ENCODE measurements at regions not wholly inside any gene's neighbourhood (a gene's known extent, or its start where the extent isn't known, plus 50 kb on each side); places are given as distances from the start of the nearest gene placed in this dataset.

- Histone ChIP-seq H3K27ac (ENCODE audit: low read length) (no peak overlapping the region), H3K27me3 (ENCODE audit: control insufficient read depth in 1 of 2, insufficient read depth in 2 of 2, low read length in 2 of 2) (no peaks in the 10 kb centered on the region), H3K4me1 (ENCODE audit: control insufficient read depth, insufficient read depth, low read length) (no peaks in the 10 kb centered on the region), H3K9ac (ENCODE audit: low read length in 2 of 2) (no peak overlapping the region), H3K9me3 (ENCODE audit: control insufficient read depth in 2 of 2, low read length in 2 of 2) (no peaks in the 10 kb centered on the region), H3K36me3 (ENCODE audit: control insufficient read depth in 2 of 2, insufficient read depth in 2 of 2, low read length in 2 of 2) (no peaks in the 10 kb centered on the region), H3K4me3 (ENCODE audit: low read length in 2 of 2) (no peak overlapping the region)
Observed at GRCh38 chr10:108632144-108632543, 1291.2 kb downstream of the XPNPEP1 start.

GRCh38 chr10:108631332-108631731 lies 1292.0 kb downstream of the XPNPEP1 start:
- Histone ChIP-seq H3K36me3 (ENCODE audit: control insufficient read depth in 2 of 2, insufficient read depth in 2 of 2, low read length in 2 of 2) (no peaks in the 10 kb centered on the region), H3K9ac (ENCODE audit: low read length in 2 of 2) (no peak overlapping the region), H3K27ac (ENCODE audit: low read length) (no peak overlapping the region), H3K4me1 (ENCODE audit: control insufficient read depth, insufficient read depth, low read length) (no peaks in the 10 kb centered on the region), H3K27me3 (ENCODE audit: control insufficient read depth in 1 of 2, insufficient read depth in 2 of 2, low read length in 2 of 2) (no peaks in the 10 kb centered on the region), H3K9me3 (ENCODE audit: control insufficient read depth in 2 of 2, low read length in 2 of 2) (no peaks in the 10 kb centered on the region), H3K4me3 (ENCODE audit: low read length in 2 of 2) (no peak overlapping the region)

- no peak overlapping the region for H3K9ac ChIP-seq (ENCODE audit: low read length in 2 of 2)
- H3K36me3 ChIP-seq (ENCODE audit: control insufficient read depth in 2 of 2, insufficient read depth in 2 of 2, low read length in 2 of 2) = no peaks in the 10 kb centered on the region
- no peak overlapping the region for H3K27ac ChIP-seq (ENCODE audit: low read length)
- H3K9me3 ChIP-seq (ENCODE audit: control insufficient read depth in 2 of 2, low read length in 2 of 2) = no peaks in the 10 kb centered on the region
- no peaks in the 10 kb centered on the region for H3K4me1 ChIP-seq (ENCODE audit: control insufficient read depth, insufficient read depth, low read length)
- H3K27me3 ChIP-seq (ENCODE audit: control insufficient read depth in 1 of 2, insufficient read depth in 2 of 2, low read length in 2 of 2) = no peaks in the 10 kb centered on the region
- no peak overlapping the region for H3K4me3 ChIP-seq (ENCODE audit: low read length in 2 of 2)
Observed at GRCh38 chr10:108629834-108630233, 1293.5 kb downstream of the XPNPEP1 start.

- Histone ChIP-seq H3K27me3 (ENCODE audit: control insufficient read depth in 1 of 2, insufficient read depth in 2 of 2, low read length in 2 of 2) (no peaks in the 10 kb centered on the region), H3K9me3 (ENCODE audit: control insufficient read depth in 2 of 2, low read length in 2 of 2) (no peaks in the 10 kb centered on the region), H3K9ac (ENCODE audit: low read length in 2 of 2) (no peak overlapping the region), H3K4me3 (ENCODE audit: low read length in 2 of 2) (no peak overlapping the region), H3K36me3 (ENCODE audit: control insufficient read depth in 2 of 2, insufficient read depth in 2 of 2, low read length in 2 of 2) (no peaks in the 10 kb centered on the region), H3K4me1 (ENCODE audit: control insufficient read depth, insufficient read depth, low read length) (no peaks in the 10 kb centered on the region), H3K27ac (ENCODE audit: low read length) (no peak overlapping the region)
Observed at GRCh38 chr10:108624052-108624451, 1299.3 kb downstream of the XPNPEP1 start.

GRCh38 chr10:108620821-108621534 lies 1302.3 kb downstream of the XPNPEP1 start:
- no peaks in the 10 kb centered on the region for H3K4me1 ChIP-seq (ENCODE audit: control insufficient read depth, insufficient read depth, low read length)
- no peak overlapping the region for H3K4me3 ChIP-seq (ENCODE audit: low read length in 2 of 2)
- H3K27ac ChIP-seq (ENCODE audit: low read length) = no peak overlapping the region
- H3K27me3 ChIP-seq (ENCODE audit: control insufficient read depth in 1 of 2, insufficient read depth in 2 of 2, low read length in 2 of 2) = no peaks in the 10 kb centered on the region
- no peaks in the 10 kb centered on the region for H3K36me3 ChIP-seq (ENCODE audit: control insufficient read depth in 2 of 2, insufficient read depth in 2 of 2, low read length in 2 of 2)
- H3K9me3 ChIP-seq (ENCODE audit: control insufficient read depth in 2 of 2, low read length in 2 of 2) = no peaks in the 10 kb centered on the region
- no peak overlapping the region for H3K9ac ChIP-seq (ENCODE audit: low read length in 2 of 2)

- Histone ChIP-seq H3K36me3 (ENCODE audit: control insufficient read depth in 2 of 2, insufficient read depth in 2 of 2, low read length in 2 of 2) (no peaks in the 10 kb centered on the region), H3K4me3 (ENCODE audit: low read length in 2 of 2) (no peak overlapping the region), H3K27ac (ENCODE audit: low read length) (no peak overlapping the region), H3K9me3 (ENCODE audit: control insufficient read depth in 2 of 2, low read length in 2 of 2) (no peaks in the 10 kb centered on the region), H3K9ac (ENCODE audit: low read length in 2 of 2) (no peak overlapping the region), H3K4me1 (ENCODE audit: control insufficient read depth, insufficient read depth, low read length) (no peaks in the 10 kb centered on the region), H3K27me3 (ENCODE audit: control insufficient read depth in 1 of 2, insufficient read depth in 2 of 2, low read length in 2 of 2) (no peaks in the 10 kb centered on the region)
Observed at GRCh38 chr10:108616559-108617285, 1306.6 kb downstream of the XPNPEP1 start.

GRCh38 chr10:108615576-108616320 lies 1307.6 kb downstream of the XPNPEP1 start:
- Histone ChIP-seq H3K9me3 (ENCODE audit: control insufficient read depth in 2 of 2, low read length in 2 of 2) (no peaks in the 10 kb centered on the region), H3K27ac (ENCODE audit: low read length) (no peak overlapping the region), H3K4me3 (ENCODE audit: low read length in 2 of 2) (no peak overlapping the region), H3K36me3 (ENCODE audit: control insufficient read depth in 2 of 2, insufficient read depth in 2 of 2, low read length in 2 of 2) (no peaks in the 10 kb centered on the region), H3K9ac (ENCODE audit: low read length in 2 of 2) (no peak overlapping the region), H3K27me3 (ENCODE audit: control insufficient read depth in 1 of 2, insufficient read depth in 2 of 2, low read length in 2 of 2) (no peaks in the 10 kb centered on the region), H3K4me1 (ENCODE audit: control insufficient read depth, insufficient read depth, low read length) (no peaks in the 10 kb centered on the region)

GRCh38 chr10:108612485-108612884 lies 1310.8 kb downstream of the XPNPEP1 start:
- Histone ChIP-seq H3K27me3 (ENCODE audit: control insufficient read depth in 1 of 2, insufficient read depth in 2 of 2, low read length in 2 of 2) (no peaks in the 10 kb centered on the region), H3K4me1 (ENCODE audit: control insufficient read depth, insufficient read depth, low read length) (no peaks in the 10 kb centered on the region), H3K27ac (ENCODE audit: low read length) (no peak overlapping the region), H3K36me3 (ENCODE audit: control insufficient read depth in 2 of 2, insufficient read depth in 2 of 2, low read length in 2 of 2) (no peaks in the 10 kb centered on the region), H3K9me3 (ENCODE audit: control insufficient read depth in 2 of 2, low read length in 2 of 2) (no peaks in the 10 kb centered on the region), H3K9ac (ENCODE audit: low read length in 2 of 2) (no peak overlapping the region), H3K4me3 (ENCODE audit: low read length in 2 of 2) (no peak overlapping the region)

- Histone ChIP-seq H3K27ac (ENCODE audit: low read length) (no peak overlapping the region), H3K4me3 (ENCODE audit: low read length in 2 of 2) (no peak overlapping the region), H3K4me1 (ENCODE audit: control insufficient read depth, insufficient read depth, low read length) (no peaks in the 10 kb centered on the region), H3K36me3 (ENCODE audit: control insufficient read depth in 2 of 2, insufficient read depth in 2 of 2, low read length in 2 of 2) (no peaks in the 10 kb centered on the region), H3K27me3 (ENCODE audit: control insufficient read depth in 1 of 2, insufficient read depth in 2 of 2, low read length in 2 of 2) (no peaks in the 10 kb centered on the region), H3K9ac (ENCODE audit: low read length in 2 of 2) (no peak overlapping the region), H3K9me3 (ENCODE audit: control insufficient read depth in 2 of 2, low read length in 2 of 2) (no peaks in the 10 kb centered on the region)
Observed at GRCh38 chr10:108608860-108609259, 1314.5 kb downstream of the XPNPEP1 start.

- no peaks in the 10 kb centered on the region for H3K9me3 ChIP-seq (ENCODE audit: control insufficient read depth in 2 of 2, low read length in 2 of 2)
- no peaks in the 10 kb centered on the region for H3K27me3 ChIP-seq (ENCODE audit: control insufficient read depth in 1 of 2, insufficient read depth in 2 of 2, low read length in 2 of 2)
- no peak overlapping the region for H3K4me3 ChIP-seq (ENCODE audit: low read length in 2 of 2)
- H3K36me3 ChIP-seq (ENCODE audit: control insufficient read depth in 2 of 2, insufficient read depth in 2 of 2, low read length in 2 of 2) = no peaks in the 10 kb centered on the region
- no peaks in the 10 kb centered on the region for H3K4me1 ChIP-seq (ENCODE audit: control insufficient read depth, insufficient read depth, low read length)
- no peak overlapping the region for H3K9ac ChIP-seq (ENCODE audit: low read length in 2 of 2)
- no peak overlapping the region for H3K27ac ChIP-seq (ENCODE audit: low read length)
Observed at GRCh38 chr10:108601851-108602250, 1321.5 kb downstream of the XPNPEP1 start.

Measured in stomach smooth muscle (tissue), 2 donors.